ENCODE measurements at regions not wholly inside any gene's neighbourhood (a gene's known extent, or its start where the extent isn't known, plus 50 kb on each side); places are given as distances from the start of the nearest gene placed in this dataset.

GRCh38 chr12:118680356-118680963 lies 300.9 kb upstream of the SRRM4 start:
- H3K4me2 ChIP-seq (ENCODE audit: insufficient read depth, low read length) = peak overlapping the region; percentile 66
- H3K36me3 ChIP-seq (ENCODE audit: control insufficient read depth, insufficient read depth, low read length) = no peaks in the 10 kb centered on the region
- no peaks in the 10 kb centered on the region for H3K9me3 ChIP-seq (replicated peaks; ENCODE audit: control insufficient read depth, insufficient read depth, low read depth, low read length)
- CTCF ChIA-PET (ENCODE audit: low intra/inter-chr PET ratio) = no interaction called here
- no peaks in the 10 kb centered on the region for H3K4me1 ChIP-seq (replicated peaks in 1 of 2; ENCODE audit: control insufficient read depth in 2 of 2, insufficient read depth in 2 of 2, low read length in 2 of 2)
- 0% methylated on average over 7 of the region's 7 CpGs for WGBS (ENCODE audit: insufficient coverage, low coverage, missing lambda C conversion rate)
- H4K20me1 ChIP-seq (replicated peaks; ENCODE audit: control insufficient read depth, insufficient read depth, low read length) = no peaks in the 10 kb centered on the region
- H3K79me2 ChIP-seq (ENCODE audit: control insufficient read depth, insufficient read depth, low read length) = no peaks in the 10 kb centered on the region
- intact Hi-C loops (cut with micrococcal nuclease) (no loop called here), in situ Hi-C loops (cut with MboI) (no loop called here)
- H3K4me3 ChIP-seq = no peak overlapping the region
- POLR2A ChIA-PET = no interaction called here
- peak; percentile 85 for FAIRE-seq
- no peaks in the 10 kb centered on the region for H3K9me1 ChIP-seq (ENCODE audit: control insufficient read depth, insufficient read depth, low read length)
- H2AFZ ChIP-seq (ENCODE audit: low read depth, low read length) = peak overlapping the region; percentile 78
- no TSS peak for BruUV-seq (replicated peaks)
- no peaks in the 10 kb centered on the region for H3K27me3 ChIP-seq (ENCODE audit: control insufficient read depth in 2 of 2, insufficient read depth in 2 of 2, low read length in 2 of 2)
- peak; percentile 93 for ATAC-seq
- H3K9ac ChIP-seq (ENCODE audit: insufficient read depth in 1 of 2, low read depth in 2 of 2, low read length in 2 of 2) = no peak overlapping the region
- H3K27ac ChIP-seq (ENCODE audit: extremely low read depth, low read depth, low read length) = no peak overlapping the region
- peak in 2 of 4 experiments; percentile 31 to 47 for DNase-seq (ENCODE audit: extremely low read depth in 1 of 4, low spot score in 3 of 4)
- TF ChIP-seq JUND (IDR thresholded peaks at IDR 0.05; ENCODE audit: borderline replicate concordance, low read depth, low read length) (no peak), JUND (tag; IDR thresholded peaks at IDR 0.05; ENCODE audit: borderline replicate concordance, low read depth, low read length) (peak; percentile 39; the same call in 1 of the 3 replicates), HMG20B (CRISPR knock-in tag; IDR thresholded peaks at IDR 0.05) (no peak), ZC3H11A (IDR thresholded peaks at IDR 0.05; ENCODE audit: low read depth, low read length) (no peak), ELF1 (tag; IDR thresholded peaks at IDR 0.05) (peak; percentile 51), ZSCAN29 (IDR thresholded peaks at IDR 0.05) (no peak), ZNF57 (CRISPR knock-in tag; IDR thresholded peaks at IDR 0.05) (no peak), NBN (IDR thresholded peaks at IDR 0.05; ENCODE audit: low read depth) (no peak), HNRNPK (IDR thresholded peaks at IDR 0.05; ENCODE audit: low read depth, low read length, poor library complexity, severe bottlenecking) (no peak), FOXK2 (conservative IDR thresholded peaks at IDR 0.05 in 1 of 2, IDR thresholded peaks at IDR 0.05 in 1 of 2; ENCODE audit: low read depth in 2 of 2) (no peak), NFIX (CRISPR knock-in tag; IDR thresholded peaks at IDR 0.05; ENCODE audit: low read depth) (no peak), U2AF1 (optimal IDR thresholded peaks at IDR 0.05; ENCODE audit: low read depth, low read length) (no peak), DNMT1 (IDR thresholded peaks at IDR 0.05) (no peak), XRCC5 (IDR thresholded peaks at IDR 0.05; ENCODE audit: low read depth, low read length) (no peak), SAP30 (IDR thresholded peaks at IDR 0.05; ENCODE audit: borderline replicate concordance, insufficient read depth, low read depth, low read length, poor library complexity, severe bottlenecking) (no peak)
- TF ChIP-seq, protein P1, sequence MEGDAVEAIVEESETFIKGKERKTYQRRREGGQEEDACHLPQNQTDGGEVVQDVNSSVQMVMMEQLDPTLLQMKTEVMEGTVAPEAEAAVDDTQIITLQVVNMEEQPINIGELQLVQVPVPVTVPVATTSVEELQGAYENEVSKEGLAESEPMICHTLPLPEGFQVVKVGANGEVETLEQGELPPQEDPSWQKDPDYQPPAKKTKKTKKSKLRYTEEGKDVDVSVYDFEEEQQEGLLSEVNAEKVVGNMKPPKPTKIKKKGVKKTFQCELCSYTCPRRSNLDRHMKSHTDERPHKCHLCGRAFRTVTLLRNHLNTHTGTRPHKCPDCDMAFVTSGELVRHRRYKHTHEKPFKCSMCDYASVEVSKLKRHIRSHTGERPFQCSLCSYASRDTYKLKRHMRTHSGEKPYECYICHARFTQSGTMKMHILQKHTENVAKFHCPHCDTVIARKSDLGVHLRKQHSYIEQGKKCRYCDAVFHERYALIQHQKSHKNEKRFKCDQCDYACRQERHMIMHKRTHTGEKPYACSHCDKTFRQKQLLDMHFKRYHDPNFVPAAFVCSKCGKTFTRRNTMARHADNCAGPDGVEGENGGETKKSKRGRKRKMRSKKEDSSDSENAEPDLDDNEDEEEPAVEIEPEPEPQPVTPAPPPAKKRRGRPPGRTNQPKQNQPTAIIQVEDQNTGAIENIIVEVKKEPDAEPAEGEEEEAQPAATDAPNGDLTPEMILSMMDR (IDR thresholded peaks at IDR 0.05 in 2 of 3, conservative IDR thresholded peaks at IDR 0.05 in 1 of 3; ENCODE audit: insufficient read depth in 2 of 3, low read depth in 1 of 3, low read length in 3 of 3) = peak; percentile 41 to 57 (median 51); a peak in 5 of 6 replicates
- TF ChIP-seq, protein P2, sequence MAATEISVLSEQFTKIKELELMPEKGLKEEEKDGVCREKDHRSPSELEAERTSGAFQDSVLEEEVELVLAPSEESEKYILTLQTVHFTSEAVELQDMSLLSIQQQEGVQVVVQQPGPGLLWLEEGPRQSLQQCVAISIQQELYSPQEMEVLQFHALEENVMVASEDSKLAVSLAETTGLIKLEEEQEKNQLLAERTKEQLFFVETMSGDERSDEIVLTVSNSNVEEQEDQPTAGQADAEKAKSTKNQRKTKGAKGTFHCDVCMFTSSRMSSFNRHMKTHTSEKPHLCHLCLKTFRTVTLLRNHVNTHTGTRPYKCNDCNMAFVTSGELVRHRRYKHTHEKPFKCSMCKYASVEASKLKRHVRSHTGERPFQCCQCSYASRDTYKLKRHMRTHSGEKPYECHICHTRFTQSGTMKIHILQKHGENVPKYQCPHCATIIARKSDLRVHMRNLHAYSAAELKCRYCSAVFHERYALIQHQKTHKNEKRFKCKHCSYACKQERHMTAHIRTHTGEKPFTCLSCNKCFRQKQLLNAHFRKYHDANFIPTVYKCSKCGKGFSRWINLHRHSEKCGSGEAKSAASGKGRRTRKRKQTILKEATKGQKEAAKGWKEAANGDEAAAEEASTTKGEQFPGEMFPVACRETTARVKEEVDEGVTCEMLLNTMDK (IDR thresholded peaks at IDR 0.05; ENCODE audit: borderline replicate concordance, insufficient read depth, low read depth, low read length, poor library complexity, severe bottlenecking) = peak; percentile 52
- TF ChIP-seq, protein P3, sequence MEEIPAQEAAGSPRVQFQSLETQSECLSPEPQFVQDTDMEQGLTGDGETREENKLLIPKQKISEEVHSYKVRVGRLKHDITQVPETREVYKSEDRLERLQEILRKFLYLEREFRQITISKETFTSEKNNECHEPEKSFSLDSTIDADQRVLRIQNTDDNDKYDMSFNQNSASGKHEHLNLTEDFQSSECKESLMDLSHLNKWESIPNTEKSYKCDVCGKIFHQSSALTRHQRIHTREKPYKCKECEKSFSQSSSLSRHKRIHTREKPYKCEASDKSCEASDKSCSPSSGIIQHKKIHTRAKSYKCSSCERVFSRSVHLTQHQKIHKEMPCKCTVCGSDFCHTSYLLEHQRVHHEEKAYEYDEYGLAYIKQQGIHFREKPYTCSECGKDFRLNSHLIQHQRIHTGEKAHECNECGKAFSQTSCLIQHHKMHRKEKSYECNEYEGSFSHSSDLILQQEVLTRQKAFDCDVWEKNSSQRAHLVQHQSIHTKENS (CRISPR knock-in tag; IDR thresholded peaks at IDR 0.05) = no peak
